H1 (cell line): ENCODE measurements at regions not wholly inside any gene's neighbourhood (a gene's known extent, or its start where the extent isn't known, plus 50 kb on each side); places are given as distances from the start of the nearest gene placed in this dataset.

ENCODE experiments used
- ATF2 ChIP-seq: IDR thresholded peaks from 2 replicates; pipeline ENCODE4 v1.6.1; 2012; ENCODE audit warnings: low read length, inconsistent platforms
- BACH1 ChIP-seq: IDR thresholded peaks from 2 replicates; pipeline ENCODE4 v1.6.1; 2012; ENCODE audit warnings: low read length, improper control_type of control experiment
- CHD7 ChIP-seq: fragments of 300-600 bp; sonication (generic); IDR thresholded peaks from 2 replicates; pipeline ENCODE4 v1.7.1; 2012; ENCODE audit warnings: low read length, moderate library complexity, mild to moderate bottlenecking, inconsistent platforms; ENCODE audit not compliant: insufficient replicate concordance
- CTBP2 ChIP-seq: IDR thresholded peaks from 2 replicates; pipeline ENCODE4 v1.7.0; 2011; ENCODE audit warnings: borderline replicate concordance, mild to moderate bottlenecking, moderate library complexity, mixed read lengths, low read length; ENCODE audit not compliant: insufficient read depth, insufficient read length
- PHF8 ChIP-seq: fragments of 200-600 bp; sonication (generic); conservative IDR thresholded peaks from 2 replicates; pipeline ENCODE4 v1.7.1; 2012; ENCODE audit warnings: low read depth, mild to moderate bottlenecking, inconsistent platforms, low read length, moderate library complexity
- TAF7 ChIP-seq: optimal IDR thresholded peaks from 2 replicates; pipeline ENCODE3; 2011; ENCODE audit warnings: low read depth, mild to moderate bottlenecking, inconsistent platforms, low read length, moderate library complexity, borderline replicate concordance

GRCh38 chr1:82499022-82499421, 698.3 kb downstream of the ADGRL2 start (continued):
- TF ChIP-seq CHD7 (no peak), CTBP2 (no peak), ATF2 (no peak), BACH1 (no peak), TAF7 (no peak), PHF8 (no peak)
